ENCODE measurements at regions not wholly inside any gene's neighbourhood (a gene's known extent, or its start where the extent isn't known, plus 50 kb on each side); places are given as distances from the start of the nearest gene placed in this dataset.

GRCh38 chr14:104425171-104425681, 154.3 kb upstream of the C14orf180 start:
- TF ChIP-seq CTCF (IDR thresholded peaks at IDR 0.05 in 2 of 3, conservative IDR thresholded peaks at IDR 0.05 in 1 of 3; ENCODE audit: borderline replicate concordance in 1 of 3, insufficient read depth in 1 of 3, low read depth in 2 of 3, low read length in 2 of 3) = no peak
- no peak for TF ChIP-seq ELF1 (IDR thresholded peaks at IDR 0.05; ENCODE audit: borderline replicate concordance, low read depth)
- TF ChIP-seq REST (IDR thresholded peaks at IDR 0.05; ENCODE audit: low read depth) = no peak
- TF ChIP-seq FOSL1 (IDR thresholded peaks at IDR 0.05; ENCODE audit: low read depth) = no peak
- TF ChIP-seq JUND (IDR thresholded peaks at IDR 0.05) = no peak
- no peak for TF ChIP-seq POLR2A (IDR thresholded peaks at IDR 0.05; ENCODE audit: borderline replicate concordance, extremely low read depth, insufficient read depth, insufficient read length)
- TF ChIP-seq EZH2 (IDR thresholded peaks at IDR 0.05) = no peak
- TF ChIP-seq POLR2AphosphoS5 (IDR thresholded peaks at IDR 0.05; ENCODE audit: low read depth, low read length) = no peak
- no peak for TF ChIP-seq SP1 (IDR thresholded peaks at IDR 0.05; ENCODE audit: low read depth)
- TF ChIP-seq EZH2phosphoT487 (IDR thresholded peaks at IDR 0.05; ENCODE audit: borderline replicate concordance) = no peak
- TF ChIP-seq CEBPB (IDR thresholded peaks at IDR 0.05; ENCODE audit: low read depth) = no peak
- TF ChIP-seq EGR1 (IDR thresholded peaks at IDR 0.05; ENCODE audit: low read depth) = no peak
- TF ChIP-seq RAD21 (IDR thresholded peaks at IDR 0.05; ENCODE audit: low read depth) = no peak
- no peak for TF ChIP-seq TCF7L2 (IDR thresholded peaks at IDR 0.05; ENCODE audit: borderline replicate concordance, extremely low read depth, insufficient read depth, insufficient read length)
